ENCODE measurements at regions not wholly inside any gene's neighbourhood (a gene's known extent, or its start where the extent isn't known, plus 50 kb on each side); places are given as distances from the start of the nearest gene placed in this dataset.
"Not testable (repeated sequence)": the region's sequence is repeated elsewhere in the genome, so short reads cannot be mapped to it uniquely, and the experiment has no call there.

- DNase-seq, result no peak
These were observed 69.9 kb upstream of the FOXN3 start for GRCh38 chr14:89486961-89487360.

- DNase-seq, result no peak
These were observed 69.5 kb upstream of the FOXN3 start for GRCh38 chr14:89486505-89486904.

- no peak for DNase-seq
These were observed 68.2 kb upstream of the FOXN3 start for GRCh38 chr14:89485264-89485663.

- no peak for DNase-seq
These were observed 67.2 kb upstream of the FOXN3 start for GRCh38 chr14:89484051-89484844.

- DNase-seq, result peak; percentile 46
These were observed 64.2 kb upstream of the FOXN3 start for GRCh38 chr14:89481196-89481595.

- DNase-seq, result no peak
These were observed 63.2 kb upstream of the FOXN3 start for GRCh38 chr14:89480278-89480677.

- no peak for DNase-seq
These were observed 62.8 kb upstream of the FOXN3 start for GRCh38 chr14:89479802-89480201.

GRCh38 chr14:89477391-89477790 is 60.4 kb upstream of the FOXN3 start:
- DNase-seq, result no peak

- no peak for DNase-seq
These were observed 59.4 kb upstream of the FOXN3 start for GRCh38 chr14:89476354-89476896.

- no peak for DNase-seq
These were observed 57.4 kb upstream of the FOXN3 start for GRCh38 chr14:89474464-89474863.

GRCh38 chr14:89473989-89474388 is 57.0 kb upstream of the FOXN3 start:
- no peak for DNase-seq

GRCh38 chr14:89473569-89473968 is 56.5 kb upstream of the FOXN3 start:
- no peak for DNase-seq

- DNase-seq, result no peak
These were observed 53.4 kb upstream of the FOXN3 start for GRCh38 chr14:89470401-89470800.

GRCh38 chr14:89469210-89470198 is 52.5 kb upstream of the FOXN3 start:
- DNase-seq, result no peak

- DNase-seq, result no peak
These were observed 51.5 kb upstream of the FOXN3 start for GRCh38 chr14:89468566-89468965.

- not testable (repeated sequence) for DNase-seq
These were observed 51.0 kb upstream of the FOXN3 start for GRCh38 chr14:89468030-89468429.

- DNase-seq, result peak; percentile 52
These were observed 49.9 kb upstream of the FOXN3 start for GRCh38 chr14:89466944-89467343.
